GM21515 (cell line): ENCODE measurements at regions not wholly inside any gene's neighbourhood (a gene's known extent, or its start where the extent isn't known, plus 50 kb on each side); places are given as distances from the start of the nearest gene placed in this dataset.
A peak's percentile ranks its signal among the peaks of the same experiment; 100 is the strongest.

Experiments used
- ATAC-seq: cut with Tn5 transposase; IDR thresholded peaks from one replicate; pipeline ENCODE4 v1.9.1; 2021; ENCODE audit not compliant: unreplicated experiment

DNA sequence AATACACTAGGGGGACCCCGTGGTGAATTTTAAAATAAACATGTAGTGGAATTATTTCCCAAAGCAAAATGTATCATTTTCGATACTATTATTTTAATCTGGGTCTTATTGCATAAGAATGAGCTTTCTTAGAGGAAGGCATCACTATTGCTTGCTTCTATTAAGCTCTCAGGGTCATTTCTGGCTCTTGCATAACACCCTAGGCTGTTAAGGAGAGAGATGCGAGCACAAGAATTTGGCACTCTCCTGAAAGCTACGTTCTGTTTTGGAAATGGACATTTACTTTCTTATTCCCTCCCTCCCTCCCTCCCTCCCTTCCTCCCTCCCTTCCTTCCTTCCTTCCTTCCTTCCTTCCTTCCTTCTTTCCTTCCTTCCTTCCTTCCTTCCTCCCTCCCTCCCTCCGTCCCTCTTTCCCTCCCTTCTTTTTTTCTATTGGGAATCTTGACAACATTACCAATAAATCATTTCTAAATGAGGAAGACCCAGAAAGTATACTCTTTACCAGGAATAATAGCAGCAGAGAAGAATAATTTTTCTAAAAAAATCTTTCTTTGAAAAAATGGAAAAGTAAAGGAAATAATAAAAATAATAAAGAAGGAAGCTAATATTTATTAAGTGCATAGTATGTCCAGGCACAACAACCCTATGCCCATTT, 83.6 kb upstream of the BDNF start:
- ATAC-seq: no peak

- ATAC-seq: no peak
These were observed 76.8 kb upstream of the BDNF start for GRCh38 chr11:27777033-27777432.

- no peak for ATAC-seq
These were observed 73.6 kb upstream of the BDNF start for GRCh38 chr11:27773884-27774283.

GRCh38 chr11:27771516-27771915, 71.3 kb upstream of the BDNF start:
- ATAC-seq: no peak

GRCh38 chr11:27770576-27770975, 70.3 kb upstream of the BDNF start:
- ATAC-seq: no peak

- ATAC-seq: no peak
These were observed 63.5 kb upstream of the BDNF start for GRCh38 chr11:27763736-27764135.

DNA sequence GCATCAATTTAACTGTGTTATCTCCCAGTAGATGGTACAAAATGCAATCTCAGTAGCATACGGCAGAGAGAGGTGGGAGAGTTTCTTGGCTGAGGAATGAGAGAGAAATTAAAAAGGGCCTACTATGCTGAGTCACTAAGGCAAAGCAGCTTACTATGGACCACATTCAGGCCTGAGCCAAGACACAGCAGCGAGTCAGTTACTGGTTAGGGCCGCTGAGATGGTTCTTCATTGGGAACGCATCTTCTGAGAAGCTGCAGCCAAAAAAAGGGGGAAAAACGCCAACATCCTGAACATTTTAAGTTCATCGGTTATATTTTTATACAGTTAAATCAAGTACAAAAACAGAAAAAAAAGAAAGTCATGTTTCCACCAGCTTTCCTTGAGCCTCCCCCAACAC, 61.1 kb upstream of the BDNF start:
- no peak for ATAC-seq

DNA sequence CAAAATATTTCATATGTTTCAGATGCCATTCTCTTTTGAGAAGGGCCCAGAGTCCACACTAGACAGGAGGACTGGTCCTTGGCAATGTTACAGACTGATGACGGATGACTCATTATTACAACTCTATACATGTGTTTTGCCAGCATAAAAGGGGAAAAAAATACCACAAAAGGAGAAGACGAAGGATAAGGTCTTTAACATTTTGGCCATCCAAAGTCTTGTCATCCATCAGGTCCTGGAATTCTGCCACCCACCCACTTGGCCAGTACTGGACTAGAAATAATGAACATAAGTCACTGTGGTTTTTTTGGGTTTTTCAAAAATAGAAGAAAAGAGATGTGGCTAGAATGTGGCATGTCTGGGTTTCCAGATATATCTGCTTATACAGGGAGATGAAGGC, 57.7 kb upstream of the BDNF start:
- ATAC-seq: no peak

GRCh38 chr11:27754035-27755017, 54.1 kb upstream of the BDNF start:
- peak; percentile 72 for ATAC-seq
